ENCODE measurements at regions not wholly inside any gene's neighbourhood (a gene's known extent, or its start where the extent isn't known, plus 50 kb on each side); places are given as distances from the start of the nearest gene placed in this dataset.

DNA sequence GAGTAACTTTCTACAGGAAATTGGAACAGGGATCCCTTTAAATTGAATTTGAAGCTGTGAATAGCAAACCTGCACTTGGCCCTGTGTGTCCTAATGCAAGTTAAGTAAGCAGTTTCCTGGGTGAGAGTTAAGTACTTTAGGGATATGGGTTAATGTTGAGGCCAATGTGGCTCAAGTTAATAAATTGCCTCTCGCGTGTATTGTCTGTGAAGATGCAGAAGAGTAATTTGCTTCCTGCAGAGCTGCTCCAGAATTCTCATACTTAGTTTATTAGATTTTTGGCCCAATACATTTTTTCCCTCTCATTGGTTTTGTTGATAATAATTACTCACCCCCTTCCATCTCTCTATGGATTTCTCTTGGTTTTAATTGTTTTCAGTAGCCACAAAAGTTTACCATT, 86.5 kb downstream of the SLC25A47 start:
- TF ChIP-seq, protein P1, sequence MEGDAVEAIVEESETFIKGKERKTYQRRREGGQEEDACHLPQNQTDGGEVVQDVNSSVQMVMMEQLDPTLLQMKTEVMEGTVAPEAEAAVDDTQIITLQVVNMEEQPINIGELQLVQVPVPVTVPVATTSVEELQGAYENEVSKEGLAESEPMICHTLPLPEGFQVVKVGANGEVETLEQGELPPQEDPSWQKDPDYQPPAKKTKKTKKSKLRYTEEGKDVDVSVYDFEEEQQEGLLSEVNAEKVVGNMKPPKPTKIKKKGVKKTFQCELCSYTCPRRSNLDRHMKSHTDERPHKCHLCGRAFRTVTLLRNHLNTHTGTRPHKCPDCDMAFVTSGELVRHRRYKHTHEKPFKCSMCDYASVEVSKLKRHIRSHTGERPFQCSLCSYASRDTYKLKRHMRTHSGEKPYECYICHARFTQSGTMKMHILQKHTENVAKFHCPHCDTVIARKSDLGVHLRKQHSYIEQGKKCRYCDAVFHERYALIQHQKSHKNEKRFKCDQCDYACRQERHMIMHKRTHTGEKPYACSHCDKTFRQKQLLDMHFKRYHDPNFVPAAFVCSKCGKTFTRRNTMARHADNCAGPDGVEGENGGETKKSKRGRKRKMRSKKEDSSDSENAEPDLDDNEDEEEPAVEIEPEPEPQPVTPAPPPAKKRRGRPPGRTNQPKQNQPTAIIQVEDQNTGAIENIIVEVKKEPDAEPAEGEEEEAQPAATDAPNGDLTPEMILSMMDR (IDR thresholded peaks at IDR 0.05), result no peak
- TF ChIP-seq POLR2A (IDR thresholded peaks at IDR 0.05), result no peak

Measured in tibial nerve (tissue), 3 donors.